Suprapubic skin (tissue), 3 donors: ENCODE measurements at regions not wholly inside any gene's neighbourhood (a gene's known extent, or its start where the extent isn't known, plus 50 kb on each side); places are given as distances from the start of the nearest gene placed in this dataset.

Source experiments
- EP300 ChIP-seq: sonication (generic); formaldehyde crosslinking; IDR thresholded peaks from one replicate; pipeline ENCODE4 v1.6.1; 2017; ENCODE audit warnings: antibody characterized with exemption
- POLR2A ChIP-seq, 2 donors: fragments of 450-650 bp; IDR thresholded peaks; one replicate each; pipeline ENCODE4 v1.6.1; 2017; ENCODE audit warnings: antibody characterized with exemption in 2 of 2, mild to moderate bottlenecking in 2 of 2, moderate library complexity in 2 of 2
- TF ChIP-seq, protein P1 (sequence below), 2 donors: fragments of 200-600 bp in 1 of 2; fragments of 450-650 bp in 1 of 2; sonication (generic) in 1 of 2; IDR thresholded peaks; one replicate each; pipeline ENCODE4 v1.5.1; 2016 to 2019; ENCODE audit warnings: antibody characterized with exemption in 2 of 2, mild to moderate bottlenecking in 1 of 2, moderate library complexity in 1 of 2

DNA sequence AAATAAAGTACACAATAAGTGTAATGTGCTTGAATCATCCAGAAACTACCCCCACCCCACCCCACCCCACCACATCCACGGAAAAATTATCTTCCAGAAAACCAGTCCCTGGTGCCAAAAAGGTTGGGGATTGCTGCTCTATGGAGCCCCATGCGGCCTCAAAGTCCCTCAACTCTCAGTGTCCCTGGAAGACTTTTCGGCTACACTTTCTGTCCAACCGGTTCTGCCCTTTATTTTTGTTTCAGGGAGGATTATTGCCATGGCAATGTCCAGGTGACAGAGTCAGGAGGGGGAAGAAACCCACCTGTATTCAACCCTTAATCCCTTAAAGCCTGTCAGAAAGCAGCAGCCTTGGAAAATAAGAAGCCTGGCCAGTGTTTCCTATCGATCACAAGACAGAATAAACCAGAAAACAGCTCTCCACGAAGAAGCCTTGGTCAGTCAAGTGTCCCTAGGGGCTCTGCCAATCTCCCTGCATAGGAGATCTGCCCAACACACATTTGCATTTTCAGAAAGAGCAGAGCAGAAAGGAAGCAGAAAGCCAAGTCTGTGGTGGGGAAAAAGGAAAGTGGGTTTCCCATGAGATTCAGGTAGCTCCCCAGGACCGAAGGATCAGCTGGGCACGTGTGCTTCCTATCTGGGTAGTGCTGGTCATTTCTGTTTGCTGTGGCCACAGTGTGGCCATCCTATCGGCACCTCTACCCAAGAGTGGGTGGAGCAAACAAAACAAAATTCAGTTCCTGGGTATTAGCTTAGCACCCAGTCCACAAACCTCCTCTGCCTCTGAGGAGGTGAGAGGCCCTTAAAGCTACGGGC, 342.7 kb downstream of the SOX9 start:
- TF ChIP-seq POLR2A (IDR thresholded peaks at IDR 0.05) (no peak), EP300 (no peak)
- TF ChIP-seq, protein P1, sequence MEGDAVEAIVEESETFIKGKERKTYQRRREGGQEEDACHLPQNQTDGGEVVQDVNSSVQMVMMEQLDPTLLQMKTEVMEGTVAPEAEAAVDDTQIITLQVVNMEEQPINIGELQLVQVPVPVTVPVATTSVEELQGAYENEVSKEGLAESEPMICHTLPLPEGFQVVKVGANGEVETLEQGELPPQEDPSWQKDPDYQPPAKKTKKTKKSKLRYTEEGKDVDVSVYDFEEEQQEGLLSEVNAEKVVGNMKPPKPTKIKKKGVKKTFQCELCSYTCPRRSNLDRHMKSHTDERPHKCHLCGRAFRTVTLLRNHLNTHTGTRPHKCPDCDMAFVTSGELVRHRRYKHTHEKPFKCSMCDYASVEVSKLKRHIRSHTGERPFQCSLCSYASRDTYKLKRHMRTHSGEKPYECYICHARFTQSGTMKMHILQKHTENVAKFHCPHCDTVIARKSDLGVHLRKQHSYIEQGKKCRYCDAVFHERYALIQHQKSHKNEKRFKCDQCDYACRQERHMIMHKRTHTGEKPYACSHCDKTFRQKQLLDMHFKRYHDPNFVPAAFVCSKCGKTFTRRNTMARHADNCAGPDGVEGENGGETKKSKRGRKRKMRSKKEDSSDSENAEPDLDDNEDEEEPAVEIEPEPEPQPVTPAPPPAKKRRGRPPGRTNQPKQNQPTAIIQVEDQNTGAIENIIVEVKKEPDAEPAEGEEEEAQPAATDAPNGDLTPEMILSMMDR (IDR thresholded peaks at IDR 0.05): no peak
